ENCODE measurements at regions not wholly inside any gene's neighbourhood (a gene's known extent, or its start where the extent isn't known, plus 50 kb on each side); places are given as distances from the start of the nearest gene placed in this dataset.

DNA sequence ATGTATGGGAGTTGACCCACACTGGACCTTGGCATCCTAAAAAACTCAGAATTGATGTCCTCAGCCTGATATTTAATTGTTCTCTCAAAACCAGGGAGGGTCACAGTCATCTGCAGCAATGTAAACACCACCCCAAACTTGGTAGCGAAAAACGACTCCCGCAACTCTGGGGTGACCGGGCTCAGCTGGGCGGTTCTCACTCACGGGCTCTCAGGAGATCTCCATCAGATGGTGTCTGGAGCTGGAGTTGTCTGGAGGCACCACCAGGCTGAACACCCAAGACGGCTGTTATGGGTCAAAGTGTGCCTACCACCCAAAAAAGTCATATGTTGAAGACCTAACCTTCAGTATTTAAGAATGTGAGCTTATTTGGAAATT, 50.9 kb upstream of the NXT1 start:
- H3K36me3 Mint-ChIP-seq (ENCODE audit: insufficient read depth, unreplicated experiment): no peaks in the 10 kb centered on the region
- H3K27ac Mint-ChIP-seq (ENCODE audit: low read depth, unreplicated experiment): no peak overlapping the region
- intact Hi-C loops (cut with micrococcal nuclease): no loop called here
- BruUV-seq (replicated peaks): no TSS peak
- ChIA-PET POLR2A (no interaction called here), CTCF (interaction anchor here (0.6 to 0.9 kb wide), 4 partner anchors 14 to 1195 kb away, joined by 3 to 7 read pairs (median 4); no protein-coding TSS in a partner anchor)
- no peaks in the 10 kb centered on the region for H3K9me3 Mint-ChIP-seq (ENCODE audit: unreplicated experiment)
- H3K27me3 Mint-ChIP-seq (ENCODE audit: insufficient read depth, unreplicated experiment): no peaks in the 10 kb centered on the region
- DNase-seq (ENCODE audit: unreplicated experiment): no peak
- peaks cover 7% of the 10 kb centered on the region for H3K4me1 Mint-ChIP-seq (ENCODE audit: insufficient read depth, unreplicated experiment)
- TF ChIP-seq, protein P1, sequence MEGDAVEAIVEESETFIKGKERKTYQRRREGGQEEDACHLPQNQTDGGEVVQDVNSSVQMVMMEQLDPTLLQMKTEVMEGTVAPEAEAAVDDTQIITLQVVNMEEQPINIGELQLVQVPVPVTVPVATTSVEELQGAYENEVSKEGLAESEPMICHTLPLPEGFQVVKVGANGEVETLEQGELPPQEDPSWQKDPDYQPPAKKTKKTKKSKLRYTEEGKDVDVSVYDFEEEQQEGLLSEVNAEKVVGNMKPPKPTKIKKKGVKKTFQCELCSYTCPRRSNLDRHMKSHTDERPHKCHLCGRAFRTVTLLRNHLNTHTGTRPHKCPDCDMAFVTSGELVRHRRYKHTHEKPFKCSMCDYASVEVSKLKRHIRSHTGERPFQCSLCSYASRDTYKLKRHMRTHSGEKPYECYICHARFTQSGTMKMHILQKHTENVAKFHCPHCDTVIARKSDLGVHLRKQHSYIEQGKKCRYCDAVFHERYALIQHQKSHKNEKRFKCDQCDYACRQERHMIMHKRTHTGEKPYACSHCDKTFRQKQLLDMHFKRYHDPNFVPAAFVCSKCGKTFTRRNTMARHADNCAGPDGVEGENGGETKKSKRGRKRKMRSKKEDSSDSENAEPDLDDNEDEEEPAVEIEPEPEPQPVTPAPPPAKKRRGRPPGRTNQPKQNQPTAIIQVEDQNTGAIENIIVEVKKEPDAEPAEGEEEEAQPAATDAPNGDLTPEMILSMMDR (IDR thresholded peaks at IDR 0.05; ENCODE audit: unreplicated experiment): no peak
- H3K4me3 Mint-ChIP-seq (ENCODE audit: unreplicated experiment): no peak overlapping the region

DNA sequence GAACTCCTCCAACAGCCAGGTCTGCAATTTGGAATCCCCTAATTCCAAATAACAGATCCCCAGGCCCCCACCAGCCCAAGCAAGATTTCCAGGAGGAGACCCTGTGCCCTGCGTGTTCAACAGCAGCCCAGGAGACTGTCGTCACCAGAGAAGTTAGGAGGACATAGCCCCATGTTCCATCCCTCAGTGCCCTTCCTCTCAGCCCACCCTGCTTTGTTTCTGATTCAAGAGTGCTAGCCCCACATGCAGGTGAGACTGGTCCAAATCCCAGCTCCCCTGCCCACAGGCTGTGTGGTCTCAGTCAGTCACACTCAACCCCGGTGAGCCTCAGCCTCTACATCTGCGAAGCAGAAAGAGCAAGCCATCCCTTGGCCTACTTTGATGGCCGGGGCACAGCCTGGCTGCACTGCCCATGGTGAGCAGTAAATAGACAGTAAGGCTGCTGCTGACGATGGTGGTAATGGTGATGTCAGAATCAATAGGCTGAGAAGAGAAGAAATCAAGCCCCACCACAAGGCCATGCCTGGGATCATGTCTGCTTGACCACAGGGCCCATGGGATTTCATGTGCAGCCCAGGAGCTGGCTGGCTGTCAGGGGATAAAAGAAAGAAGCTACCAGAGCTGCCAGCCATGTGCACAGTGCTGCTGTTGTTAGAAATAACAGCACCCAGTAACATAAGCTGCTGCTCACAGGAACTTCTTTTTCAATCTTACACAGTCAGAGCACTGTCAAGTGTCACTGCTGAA, 51.5 kb upstream of the NXT1 start:
- POLR2A ChIA-PET: no interaction called here
- TF ChIP-seq, protein P1 (IDR thresholded peaks at IDR 0.05; ENCODE audit: unreplicated experiment): no peak
- CTCF ChIA-PET: interaction anchor here (0.6 to 0.9 kb wide), 3 partner anchors 14 to 1196 kb away, joined by 3 to 7 read pairs (median 3); no protein-coding TSS in a partner anchor
- no peak overlapping the region for H3K4me3 Mint-ChIP-seq (ENCODE audit: unreplicated experiment)
- BruUV-seq (replicated peaks): no TSS peak
- no peak overlapping the region for H3K27ac Mint-ChIP-seq (ENCODE audit: low read depth, unreplicated experiment)
- H3K36me3 Mint-ChIP-seq (ENCODE audit: insufficient read depth, unreplicated experiment): no peaks in the 10 kb centered on the region
- DNase-seq (ENCODE audit: unreplicated experiment): no peak
- H3K27me3 Mint-ChIP-seq (ENCODE audit: insufficient read depth, unreplicated experiment): no peaks in the 10 kb centered on the region
- H3K9me3 Mint-ChIP-seq (ENCODE audit: unreplicated experiment): no peaks in the 10 kb centered on the region
- H3K4me1 Mint-ChIP-seq (ENCODE audit: insufficient read depth, unreplicated experiment): peaks cover 6% of the 10 kb centered on the region
- intact Hi-C loops (cut with micrococcal nuclease): no loop called here

DNA sequence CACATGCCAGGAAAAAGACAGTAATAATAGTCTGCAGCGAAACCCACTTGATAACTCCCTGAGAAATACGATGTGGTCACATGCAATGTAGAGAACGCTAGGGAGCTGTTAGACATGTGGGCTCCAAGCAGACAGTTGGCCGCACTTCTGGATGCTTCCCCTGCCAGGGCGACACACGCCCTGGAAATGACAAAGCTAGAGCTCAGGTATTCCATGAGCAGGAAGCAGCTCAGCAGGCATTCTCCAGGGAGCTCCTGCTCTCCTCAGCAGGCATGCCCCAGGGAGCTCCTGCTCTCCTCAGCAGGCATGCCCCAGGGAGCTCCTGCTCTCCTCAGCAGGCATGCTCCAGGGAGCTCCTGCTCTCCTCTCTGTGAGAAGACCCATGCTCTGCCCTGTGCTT, 52.4 kb upstream of the NXT1 start:
- ChIA-PET CTCF (no interaction called here), POLR2A (no interaction called here)
- Mint-ChIP-seq H3K27me3 (ENCODE audit: insufficient read depth, unreplicated experiment) (no peaks in the 10 kb centered on the region), H3K4me1 (ENCODE audit: insufficient read depth, unreplicated experiment) (no peaks in the 10 kb centered on the region), H3K4me3 (ENCODE audit: unreplicated experiment) (no peak overlapping the region), H3K9me3 (ENCODE audit: unreplicated experiment) (no peaks in the 10 kb centered on the region), H3K36me3 (ENCODE audit: insufficient read depth, unreplicated experiment) (no peaks in the 10 kb centered on the region), H3K27ac (ENCODE audit: low read depth, unreplicated experiment) (no peak overlapping the region)
- no TSS peak for BruUV-seq (replicated peaks)
- DNase-seq (ENCODE audit: unreplicated experiment): no peak
- intact Hi-C loops (cut with micrococcal nuclease): no loop called here
- TF ChIP-seq, protein P1 (IDR thresholded peaks at IDR 0.05; ENCODE audit: unreplicated experiment): no peak

DNA sequence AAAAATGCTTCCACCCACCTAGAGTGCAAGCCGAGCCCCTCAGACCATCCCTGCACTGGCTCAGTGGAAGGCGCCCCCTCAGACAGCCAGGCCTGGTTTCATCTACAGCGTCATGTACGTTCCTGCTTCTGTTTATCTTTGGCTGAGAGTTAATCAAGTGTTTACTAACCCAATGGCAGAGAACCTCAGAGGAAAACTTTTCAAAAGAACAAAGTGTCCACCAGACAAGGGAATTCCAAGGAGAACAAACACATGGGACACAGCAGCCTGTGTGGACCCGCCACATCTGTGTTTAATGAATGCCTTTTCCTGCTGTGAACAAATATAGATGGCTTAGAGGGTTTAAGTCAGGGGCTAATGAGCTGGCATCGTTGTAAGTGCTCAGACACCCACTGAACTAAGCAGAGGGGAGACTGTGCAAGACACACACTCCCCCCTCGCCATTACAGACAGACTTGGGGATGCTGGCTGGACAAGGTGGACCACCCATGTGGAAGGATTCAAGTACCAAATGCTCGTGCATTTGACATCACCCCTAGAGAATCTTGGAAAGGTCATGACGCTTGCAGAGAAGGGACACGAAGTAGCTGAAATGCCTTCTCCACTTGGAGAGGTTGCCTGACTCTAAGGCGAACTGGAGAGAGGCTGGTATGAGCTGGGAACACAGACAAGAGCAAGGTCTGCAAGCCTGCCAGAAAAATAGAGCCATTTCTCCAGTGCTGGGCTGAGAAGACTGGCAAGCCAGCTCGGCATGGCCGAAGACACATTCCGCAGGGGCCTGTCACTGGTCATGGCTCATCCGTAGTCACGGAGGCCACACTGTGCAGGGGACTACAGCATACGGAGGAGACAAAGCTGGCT, 53.5 kb upstream of the NXT1 start:
- no peak overlapping the region for H3K4me3 Mint-ChIP-seq (ENCODE audit: unreplicated experiment)
- no peaks in the 10 kb centered on the region for H3K27me3 Mint-ChIP-seq (ENCODE audit: insufficient read depth, unreplicated experiment)
- no peaks in the 10 kb centered on the region for H3K4me1 Mint-ChIP-seq (ENCODE audit: insufficient read depth, unreplicated experiment)
- TF ChIP-seq, protein P1 (IDR thresholded peaks at IDR 0.05; ENCODE audit: unreplicated experiment): no peak
- H3K9me3 Mint-ChIP-seq (ENCODE audit: unreplicated experiment): no peaks in the 10 kb centered on the region
- BruUV-seq (replicated peaks): no TSS peak
- ChIA-PET CTCF (interaction anchor here (0.5 kb wide), 1 partner anchor 162 kb away, joined by 3 read pairs; no protein-coding TSS in a partner anchor), POLR2A (no interaction called here)
- no peak for DNase-seq (ENCODE audit: unreplicated experiment)
- no peaks in the 10 kb centered on the region for H3K36me3 Mint-ChIP-seq (ENCODE audit: insufficient read depth, unreplicated experiment)
- intact Hi-C loops (cut with micrococcal nuclease): no loop called here
- no peak overlapping the region for H3K27ac Mint-ChIP-seq (ENCODE audit: low read depth, unreplicated experiment)
